Endothelial cell (in vitro differentiated cells): ENCODE measurements at regions not wholly inside any gene's neighbourhood (a gene's known extent, or its start where the extent isn't known, plus 50 kb on each side); places are given as distances from the start of the nearest gene placed in this dataset.

Source experiments
- DNase-seq: peaks from one replicate; pipeline ENCODE4 v3.0.0; 2021; ENCODE audit warnings: low spot score
- H3K27ac Mint-ChIP-seq: one replicate; pipeline ENCODE4 v1.8.0; 2021; ENCODE audit warnings: mixed read lengths, inconsistent platforms; ENCODE audit not compliant: unreplicated experiment
- H3K27me3 Mint-ChIP-seq: one replicate; pipeline ENCODE4 v1.8.0; 2021; ENCODE audit warnings: mild to moderate bottlenecking, moderate library complexity, mixed read lengths, inconsistent platforms; ENCODE audit not compliant: unreplicated experiment
- H3K36me3 Mint-ChIP-seq: one replicate; pipeline ENCODE4 v1.8.0; 2021; ENCODE audit warnings: mild to moderate bottlenecking, low read depth, mixed read lengths, inconsistent platforms; ENCODE audit not compliant: unreplicated experiment
- H3K4me1 Mint-ChIP-seq: one replicate; pipeline ENCODE4 v1.8.0; 2021; ENCODE audit warnings: mild to moderate bottlenecking, mixed read lengths, inconsistent platforms; ENCODE audit not compliant: unreplicated experiment
- H3K4me3 Mint-ChIP-seq: one replicate; pipeline ENCODE4 v1.8.0; 2021; ENCODE audit warnings: mild to moderate bottlenecking, mixed read lengths, inconsistent platforms; ENCODE audit not compliant: unreplicated experiment
- H3K9me3 Mint-ChIP-seq: one replicate; pipeline ENCODE4 v1.8.0; 2021; ENCODE audit warnings: mixed read lengths, inconsistent platforms; ENCODE audit not compliant: unreplicated experiment
- CTCF ChIP-seq: fragments of 200-600 bp; sonication (generic); IDR thresholded peaks from one replicate; pipeline ENCODE4 v1.5.0; 2021; ENCODE audit warnings: antibody characterized with exemption; ENCODE audit not compliant: unreplicated experiment

DNA sequence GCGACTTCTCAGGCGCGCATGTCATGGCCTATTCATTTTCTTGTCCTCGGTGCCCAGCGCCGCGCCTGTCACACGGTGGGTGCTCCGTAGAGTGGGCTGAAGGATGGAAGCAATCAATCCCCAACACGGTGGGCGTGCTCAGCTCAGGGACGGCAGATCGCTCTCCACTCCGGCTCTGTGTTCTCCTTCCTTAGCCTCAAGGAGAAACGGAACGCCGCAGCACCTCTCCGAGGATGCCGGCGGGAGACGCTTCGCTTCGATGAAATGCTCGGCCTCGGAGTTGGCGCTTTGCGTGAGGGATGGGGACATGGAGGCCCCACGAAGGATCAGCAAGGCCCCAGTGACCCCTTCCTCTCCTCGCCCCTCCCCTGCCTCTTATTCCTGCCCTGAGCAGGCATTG lies 199.5 kb downstream of the C9orf50 start:
- Mint-ChIP-seq H3K27me3 (peaks cover 13% of the 10 kb centered on the region), H3K4me3 (no peak overlapping the region), H3K27ac (no peak overlapping the region), H3K9me3 (no peaks in the 10 kb centered on the region), H3K36me3 (no peaks in the 10 kb centered on the region), H3K4me1 (peaks cover 11% of the 10 kb centered on the region)
- no peak for DNase-seq
- no peak for TF ChIP-seq CTCF

DNA sequence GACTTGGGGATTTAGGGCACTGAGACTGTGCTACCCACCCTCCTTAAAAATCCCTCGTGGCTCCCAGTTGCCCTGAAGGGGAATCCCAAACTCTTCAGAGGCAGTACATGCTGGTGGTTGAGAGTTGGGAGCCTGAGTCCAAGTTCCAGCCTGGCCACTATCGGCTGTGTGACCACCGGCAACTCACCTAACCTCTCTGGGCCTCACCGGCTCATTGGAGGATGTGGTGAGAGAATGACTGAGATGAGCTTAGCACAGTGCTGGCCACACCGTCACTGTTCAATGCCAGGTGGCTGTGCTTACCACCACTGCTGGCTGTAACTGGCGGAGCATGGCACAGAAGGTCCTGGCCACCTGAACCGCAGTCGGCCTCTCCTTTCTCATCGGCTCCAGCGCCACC lies 200.2 kb downstream of the C9orf50 start:
- H3K4me1 Mint-ChIP-seq, result peaks cover 11% of the 10 kb centered on the region
- H3K27ac Mint-ChIP-seq, result no peak overlapping the region
- no peak for TF ChIP-seq CTCF
- no peak for DNase-seq
- no peaks in the 10 kb centered on the region for H3K36me3 Mint-ChIP-seq
- H3K9me3 Mint-ChIP-seq, result no peaks in the 10 kb centered on the region
- no peak overlapping the region for H3K4me3 Mint-ChIP-seq
- peaks cover 13% of the 10 kb centered on the region for H3K27me3 Mint-ChIP-seq

GRCh38 chr9:129419382-129419899 lies 201.5 kb downstream of the C9orf50 start:
- no peak overlapping the region for H3K27ac Mint-ChIP-seq
- TF ChIP-seq CTCF, result no peak
- no peak overlapping the region for H3K4me3 Mint-ChIP-seq
- H3K36me3 Mint-ChIP-seq, result no peaks in the 10 kb centered on the region
- H3K27me3 Mint-ChIP-seq, result peaks cover 14% of the 10 kb centered on the region
- H3K4me1 Mint-ChIP-seq, result peaks cover 12% of the 10 kb centered on the region
- no peaks in the 10 kb centered on the region for H3K9me3 Mint-ChIP-seq
- DNase-seq, result no peak

- Mint-ChIP-seq H3K4me1 (peaks cover 15% of the 10 kb centered on the region), H3K27ac (no peak overlapping the region)
These were observed 202.4 kb downstream of the C9orf50 start for GRCh38 chr9:129418451-129418850.

More at GRCh38 chr9:129418451-129418850, 202.4 kb downstream of the C9orf50 start:
- no peak for TF ChIP-seq CTCF
- Mint-ChIP-seq H3K9me3 (no peaks in the 10 kb centered on the region), H3K27me3 (peaks cover 17% of the 10 kb centered on the region), H3K4me3 (no peak overlapping the region), H3K36me3 (no peaks in the 10 kb centered on the region)
- DNase-seq, result no peak
